HepG2 (cell line): ENCODE measurements at regions not wholly inside any gene's neighbourhood (a gene's known extent, or its start where the extent isn't known, plus 50 kb on each side); places are given as distances from the start of the nearest gene placed in this dataset.

Experiments used
- AGO1 ChIP-seq: fragments of 200-400 bp; formaldehyde crosslinking; IDR thresholded peaks from 2 replicates; pipeline ENCODE4 v1.6.1; 2017; ENCODE audit warnings: mild to moderate bottlenecking, low read depth, low read length, moderate library complexity; ENCODE audit not compliant: poor library complexity, severe bottlenecking
- AHR ChIP-seq: IDR thresholded peaks from 2 replicates; pipeline ENCODE4 v1.6.1; 2018; ENCODE audit warnings: missing genetic modification reagents, missing compliant biosample characterization
- AKAP8 ChIP-seq: sonication (generic); formaldehyde crosslinking; IDR thresholded peaks from 2 replicates; pipeline ENCODE4 v1.5.1; 2020; ENCODE audit warnings: mild to moderate bottlenecking, missing genetic modification reagents
- BRD4 ChIP-seq: sonication (generic); formaldehyde crosslinking; IDR thresholded peaks from 2 replicates; pipeline ENCODE4 v1.4.0; 2020; ENCODE audit warnings: missing genetic modification reagents
- CREB3 ChIP-seq: sonication (generic); formaldehyde crosslinking; IDR thresholded peaks from 2 replicates; pipeline ENCODE4 v1.5.0; 2020; ENCODE audit warnings: missing genetic modification reagents
- DNMT1 ChIP-seq: sonication (generic); formaldehyde crosslinking; IDR thresholded peaks from 2 replicates; pipeline ENCODE4 v1.5.1; 2020; ENCODE audit warnings: mild to moderate bottlenecking, missing genetic modification reagents
- EEA1 ChIP-seq: sonication (generic); formaldehyde crosslinking; IDR thresholded peaks from 2 replicates; pipeline ENCODE4 v1.5.1; 2020; ENCODE audit warnings: mild to moderate bottlenecking, missing genetic modification reagents, borderline replicate concordance
- ELF1 ChIP-seq: sonication (generic); formaldehyde crosslinking; IDR thresholded peaks from 2 replicates; pipeline ENCODE4 v1.4.0; 2020; ENCODE audit warnings: missing genetic modification reagents
- HNF4A ChIP-seq: sonication (generic); formaldehyde crosslinking; IDR thresholded peaks from 2 replicates; pipeline ENCODE4 v1.4.0; 2020; ENCODE audit warnings: missing genetic modification reagents
- JUN ChIP-seq: sonication (generic); formaldehyde crosslinking; IDR thresholded peaks from 2 replicates; pipeline ENCODE4 v1.4.0; 2020; ENCODE audit warnings: mild to moderate bottlenecking, missing genetic modification reagents
- RERE ChIP-seq: IDR thresholded peaks from 2 replicates; pipeline ENCODE4 v1.6.1; 2016; ENCODE audit warnings: low read depth, missing genetic modification reagents, missing compliant biosample characterization
- SNAPC4 ChIP-seq: sonication (generic); formaldehyde crosslinking; IDR thresholded peaks from 2 replicates; pipeline ENCODE4 v1.4.0; 2020; ENCODE audit warnings: mild to moderate bottlenecking, missing genetic modification reagents
- ZNF12 ChIP-seq: sonication (generic); formaldehyde crosslinking; IDR thresholded peaks from 2 replicates; pipeline ENCODE4 v1.5.0; 2020; ENCODE audit warnings: missing genetic modification reagents
- ZNF136 ChIP-seq: sonication (generic); formaldehyde crosslinking; IDR thresholded peaks from 2 replicates; pipeline ENCODE4 v1.8.1; 2022; ENCODE audit warnings: low read depth, mild to moderate bottlenecking, moderate library complexity, missing genetic modification reagents
- ZNF350 ChIP-seq: sonication (generic); formaldehyde crosslinking; IDR thresholded peaks from 2 replicates; pipeline ENCODE4 v1.4.0; 2020; ENCODE audit warnings: mild to moderate bottlenecking, low read depth, missing genetic modification reagents, borderline replicate concordance
- ZNF441 ChIP-seq: sonication (generic); formaldehyde crosslinking; IDR thresholded peaks from 2 replicates; pipeline ENCODE4 v1.7.0; 2021; ENCODE audit warnings: missing genetic modification reagents, borderline replicate concordance
- ZNF570 ChIP-seq: sonication (generic); formaldehyde crosslinking; IDR thresholded peaks from 2 replicates; pipeline ENCODE4 v1.4.0; 2020; ENCODE audit warnings: mild to moderate bottlenecking, missing genetic modification reagents, borderline replicate concordance
- ZNF577 ChIP-seq: sonication (generic); formaldehyde crosslinking; IDR thresholded peaks from 2 replicates; pipeline ENCODE4 v1.4.0; 2020; ENCODE audit warnings: mild to moderate bottlenecking, low read depth, missing genetic modification reagents, borderline replicate concordance
- ZNF7 ChIP-seq: IDR thresholded peaks from 2 replicates; pipeline ENCODE4 v1.6.1; 2016; ENCODE audit warnings: missing biosample characterization, missing genetic modification reagents
- ZNF703 ChIP-seq: sonication (generic); formaldehyde crosslinking; IDR thresholded peaks from 2 replicates; pipeline ENCODE4 v1.5.1; 2020; ENCODE audit warnings: missing genetic modification reagents, mild to moderate bottlenecking, moderate library complexity, borderline replicate concordance
- ZNF841 ChIP-seq: sonication (generic); formaldehyde crosslinking; IDR thresholded peaks from 2 replicates; pipeline ENCODE4 v1.8.1; 2023; ENCODE audit warnings: missing genetic modification reagents, borderline replicate concordance

- TF ChIP-seq AKAP8 (CRISPR knock-in tag) (no peak), ZNF7 (CRISPR knock-in tag) (no peak), DNMT1 (no peak), ZNF577 (CRISPR knock-in tag) (no peak), SNAPC4 (CRISPR knock-in tag) (no peak), JUN (CRISPR knock-in tag) (no peak), ZNF570 (CRISPR knock-in tag) (no peak), ZNF350 (CRISPR knock-in tag) (no peak), ELF1 (CRISPR knock-in tag) (no peak), RERE (CRISPR knock-in tag) (peak; percentile 49; the same call in 1 of the 2 replicates), ZNF703 (CRISPR knock-in tag) (no peak), HNF4A (CRISPR knock-in tag) (peak; percentile 51), EEA1 (CRISPR knock-in tag) (no peak), ZNF12 (CRISPR knock-in tag) (peak; percentile 79; the same call in 1 of the 2 replicates), BRD4 (no peak), CREB3 (CRISPR knock-in tag) (no peak), AGO1 (no peak), ZNF136 (CRISPR knock-in tag) (no peak), AHR (CRISPR knock-in tag) (no peak), ZNF441 (no peak), ZNF841 (CRISPR knock-in tag) (no peak)
These were observed 161.7 kb downstream of the AKR1D1 start (continued) for GRCh38 chr7:138237995-138238394.
